ENCODE measurements at regions not wholly inside any gene's neighbourhood (a gene's known extent, or its start where the extent isn't known, plus 50 kb on each side); places are given as distances from the start of the nearest gene placed in this dataset.
A peak's percentile ranks its signal among the peaks of the same experiment; 100 is the strongest.

GRCh38 chr7:17121671-17122070 lies 176.8 kb upstream of the AHR start:
- POLR2A ChIA-PET, result no interaction called here
- no peak for DNase-seq (ENCODE audit: low read depth)
- H3K4me3 ChIP-seq (ENCODE audit: low read depth, low read length), result no peak overlapping the region
- CTCF ChIA-PET, result interaction anchor here (0.9 to 1.3 kb wide), 2 partner anchors 113 to 138 kb away, joined by 3 read pairs; no protein-coding TSS in a partner anchor
- TF ChIP-seq CTCF (IDR thresholded peaks at IDR 0.05; ENCODE audit: insufficient read depth, low read depth, low read length), result no peak
- no peaks in the 10 kb centered on the region for H3K27me3 ChIP-seq (ENCODE audit: control insufficient read depth, insufficient read depth, low read length)
- H3K36me3 ChIP-seq (ENCODE audit: control insufficient read depth, insufficient read depth, low read length), result no peaks in the 10 kb centered on the region

DNA sequence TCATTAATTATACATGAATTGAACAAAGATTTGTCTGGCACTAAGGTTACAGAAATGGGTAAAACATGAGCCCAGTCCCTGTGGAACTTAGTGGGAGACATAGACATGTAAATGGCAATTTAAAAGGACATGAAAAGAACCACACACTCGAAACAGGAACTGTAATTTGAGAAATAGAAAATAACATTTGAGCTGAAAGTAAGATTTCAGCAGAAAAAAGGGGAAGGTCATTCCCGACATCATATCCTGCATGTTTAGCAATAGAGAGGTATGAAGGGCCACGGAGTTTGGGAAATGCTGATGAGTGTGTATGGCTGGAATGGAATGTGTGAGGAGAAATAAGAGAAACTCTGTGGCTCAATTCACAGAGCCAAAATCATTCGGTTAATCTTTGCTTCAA lies 175.4 kb upstream of the AHR start:
- peak; percentile 82 for DNase-seq (ENCODE audit: low read depth)
- no peak overlapping the region for H3K4me3 ChIP-seq (ENCODE audit: low read depth, low read length)
- CTCF ChIA-PET, result no interaction called here
- TF ChIP-seq CTCF (IDR thresholded peaks at IDR 0.05; ENCODE audit: insufficient read depth, low read depth, low read length), result no peak
- POLR2A ChIA-PET, result no interaction called here
- no peaks in the 10 kb centered on the region for H3K27me3 ChIP-seq (ENCODE audit: control insufficient read depth, insufficient read depth, low read length)
- H3K36me3 ChIP-seq (ENCODE audit: control insufficient read depth, insufficient read depth, low read length), result no peaks in the 10 kb centered on the region

DNA sequence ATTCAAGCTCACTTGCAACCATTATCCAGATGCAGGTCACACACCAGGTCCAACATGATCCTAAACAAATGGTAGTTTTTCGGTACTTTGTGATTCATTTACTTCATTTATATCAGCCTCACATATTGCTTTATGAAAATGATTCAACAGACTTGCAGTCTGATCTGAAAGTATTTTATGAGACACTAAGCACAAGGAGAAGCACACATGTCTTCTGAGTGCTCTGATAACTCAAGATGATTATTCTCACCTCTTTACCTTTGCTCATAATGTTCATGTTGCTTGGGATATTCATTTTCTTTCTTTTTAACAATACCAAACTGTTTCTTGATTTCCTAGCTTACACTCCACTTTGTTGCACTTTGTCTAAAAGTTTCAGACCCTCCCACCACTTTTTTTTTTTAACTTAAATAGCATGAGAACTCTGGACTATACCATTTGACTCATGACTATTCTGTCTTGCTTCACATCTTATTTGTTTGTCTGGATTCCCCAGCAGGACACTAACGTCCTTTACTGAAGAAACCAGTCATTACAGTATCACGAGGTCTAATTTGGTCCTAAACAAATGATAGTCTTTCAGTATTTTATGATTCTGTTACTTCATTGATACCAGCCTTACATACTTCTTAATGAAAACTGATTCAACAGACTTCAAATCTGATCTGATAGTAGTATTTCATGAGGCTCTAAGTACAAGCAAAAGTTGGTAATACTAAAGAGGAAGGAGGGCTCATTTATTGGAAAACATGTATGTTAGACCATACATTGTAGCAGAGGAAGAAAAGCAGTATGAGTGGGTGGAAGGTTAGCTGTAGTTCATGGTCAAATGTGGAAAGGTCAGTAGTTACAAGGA lies 171.8 kb upstream of the AHR start:
- ChIA-PET CTCF (no interaction called here), POLR2A (no interaction called here)
- Histone ChIP-seq H3K4me3 (ENCODE audit: low read depth, low read length) (no peak overlapping the region), H3K27me3 (ENCODE audit: control insufficient read depth, insufficient read depth, low read length) (no peaks in the 10 kb centered on the region), H3K36me3 (ENCODE audit: control insufficient read depth, insufficient read depth, low read length) (no peaks in the 10 kb centered on the region)
- DNase-seq (ENCODE audit: low read depth), result no peak
- TF ChIP-seq CTCF (IDR thresholded peaks at IDR 0.05; ENCODE audit: insufficient read depth, low read depth, low read length), result no peak

DNA sequence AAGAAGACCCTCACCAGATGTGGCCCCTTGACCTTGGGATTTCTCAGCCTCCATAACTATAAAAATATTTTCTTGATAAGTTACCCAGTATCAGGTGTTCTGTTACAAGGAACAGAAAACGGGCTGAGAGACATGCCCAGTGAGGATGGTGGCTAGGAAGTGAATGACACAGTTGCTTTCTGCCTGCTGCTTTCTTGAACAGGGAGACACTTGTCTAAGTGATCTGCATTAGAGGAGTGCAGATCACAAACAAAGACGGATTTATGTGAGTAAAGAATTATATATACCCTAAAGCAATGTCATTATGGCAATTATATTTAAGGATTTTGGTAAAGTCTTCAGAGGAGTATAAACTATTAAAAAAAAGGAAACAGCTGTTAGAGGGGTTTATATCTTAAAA lies 169.2 kb upstream of the AHR start:
- POLR2A ChIA-PET, result no interaction called here
- Histone ChIP-seq H3K36me3 (ENCODE audit: control insufficient read depth, insufficient read depth, low read length) (no peaks in the 10 kb centered on the region), H3K4me3 (ENCODE audit: low read depth, low read length) (no peak overlapping the region), H3K27me3 (ENCODE audit: control insufficient read depth, insufficient read depth, low read length) (no peaks in the 10 kb centered on the region)
- no peak for DNase-seq (ENCODE audit: low read depth)
- TF ChIP-seq CTCF (IDR thresholded peaks at IDR 0.05; ENCODE audit: insufficient read depth, low read depth, low read length), result no peak
- CTCF ChIA-PET, result no interaction called here

- no peak for TF ChIP-seq CTCF (IDR thresholded peaks at IDR 0.05; ENCODE audit: insufficient read depth, low read depth, low read length)
- Histone ChIP-seq H3K27me3 (ENCODE audit: control insufficient read depth, insufficient read depth, low read length) (no peaks in the 10 kb centered on the region), H3K36me3 (ENCODE audit: control insufficient read depth, insufficient read depth, low read length) (no peaks in the 10 kb centered on the region), H3K4me3 (ENCODE audit: low read depth, low read length) (no peak overlapping the region)
- ChIA-PET POLR2A (interaction anchor here (0.9 kb wide), 1 partner anchor 168 kb away, joined by 4 read pairs; no protein-coding TSS in a partner anchor), CTCF (interaction anchor here (0.6 to 1.5 kb wide), 4 partner anchors 10 to 334 kb away, joined by 3 to 4 read pairs (median 3); no protein-coding TSS in a partner anchor)
- peak; percentile 71 for DNase-seq (ENCODE audit: low read depth)
Measured at GRCh38 chr7:17130281-17131059, 168.0 kb upstream of the AHR start.
